HL-60 (cell line): ENCODE measurements at regions not wholly inside any gene's neighbourhood (a gene's known extent, or its start where the extent isn't known, plus 50 kb on each side); places are given as distances from the start of the nearest gene placed in this dataset.

ENCODE experiments used
- DNase-seq, 2 experiments: peaks; one replicate each; pipeline ENCODE4 v3.0.0-alpha.2; 2010 to 2020; ENCODE audit warnings: low read depth in 1 of 2, low spot score in 1 of 2
- H3K27ac ChIP-seq: fragments of 250-450 bp; sonication (Bioruptor Pico); replicated peaks from 2 replicates; pipeline ENCODE4 v1.5.1; 2020; ENCODE audit warnings: mild to moderate bottlenecking, moderate library complexity
- H3K27me3 ChIP-seq: fragments of 250-450 bp; sonication (Bioruptor Pico); 2 replicates; pipeline ENCODE4 v1.5.1; 2021; ENCODE audit warnings: mild to moderate bottlenecking, moderate library complexity; ENCODE audit not compliant: insufficient read depth, poor library complexity, severe bottlenecking
- H3K4me3 ChIP-seq: replicated peaks from 2 replicates; pipeline ENCODE4 v1.5.1; 2011; ENCODE audit warnings: mild to moderate bottlenecking, control low read depth, low read length; ENCODE audit not compliant: insufficient read depth
- GABPA ChIP-seq: IDR thresholded peaks from 2 replicates; pipeline ENCODE4 v1.6.1; 2012; ENCODE audit warnings: low read depth
- POLR2AphosphoS5 ChIP-seq: IDR thresholded peaks from 2 replicates; pipeline ENCODE4 v1.6.1; 2012; ENCODE audit warnings: low read depth
- SPI1 ChIP-seq: IDR thresholded peaks from 2 replicates; pipeline ENCODE4 v1.6.1; 2012; ENCODE audit warnings: low read depth, mild to moderate bottlenecking, borderline replicate concordance
- TF ChIP-seq, protein P1 (sequence below): IDR thresholded peaks from one replicate; pipeline ENCODE4 v1.5.1; 2011; ENCODE audit warnings: low read length, control low read depth, inconsistent platforms; ENCODE audit not compliant: insufficient read depth
- TF ChIP-seq, protein P2 (sequence below): IDR thresholded peaks from 2 replicates; pipeline ENCODE4 v1.6.1; 2012; ENCODE audit warnings: low read depth; ENCODE audit not compliant: insufficient replicate concordance

DNA sequence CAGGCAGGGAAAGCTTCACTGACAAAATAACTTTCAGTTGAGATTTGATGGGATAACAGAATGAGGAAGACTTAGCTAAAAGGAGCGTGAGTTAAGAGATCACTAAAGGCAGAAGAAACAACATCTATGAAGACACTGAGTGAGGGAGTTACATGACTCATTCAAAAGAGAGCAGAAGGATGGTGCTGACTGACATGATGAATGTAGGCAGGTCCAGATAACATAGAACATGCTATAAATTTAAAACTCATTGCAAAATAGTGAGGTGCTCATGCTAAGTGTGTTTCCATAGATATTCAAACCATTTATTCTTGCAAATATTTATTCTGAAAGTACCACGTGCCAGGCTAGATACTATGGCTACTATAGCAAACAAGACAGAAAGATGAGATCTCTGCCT lies 116.4 kb upstream of the DGKB start:
- no peak for TF ChIP-seq SPI1
- TF ChIP-seq, protein P1, sequence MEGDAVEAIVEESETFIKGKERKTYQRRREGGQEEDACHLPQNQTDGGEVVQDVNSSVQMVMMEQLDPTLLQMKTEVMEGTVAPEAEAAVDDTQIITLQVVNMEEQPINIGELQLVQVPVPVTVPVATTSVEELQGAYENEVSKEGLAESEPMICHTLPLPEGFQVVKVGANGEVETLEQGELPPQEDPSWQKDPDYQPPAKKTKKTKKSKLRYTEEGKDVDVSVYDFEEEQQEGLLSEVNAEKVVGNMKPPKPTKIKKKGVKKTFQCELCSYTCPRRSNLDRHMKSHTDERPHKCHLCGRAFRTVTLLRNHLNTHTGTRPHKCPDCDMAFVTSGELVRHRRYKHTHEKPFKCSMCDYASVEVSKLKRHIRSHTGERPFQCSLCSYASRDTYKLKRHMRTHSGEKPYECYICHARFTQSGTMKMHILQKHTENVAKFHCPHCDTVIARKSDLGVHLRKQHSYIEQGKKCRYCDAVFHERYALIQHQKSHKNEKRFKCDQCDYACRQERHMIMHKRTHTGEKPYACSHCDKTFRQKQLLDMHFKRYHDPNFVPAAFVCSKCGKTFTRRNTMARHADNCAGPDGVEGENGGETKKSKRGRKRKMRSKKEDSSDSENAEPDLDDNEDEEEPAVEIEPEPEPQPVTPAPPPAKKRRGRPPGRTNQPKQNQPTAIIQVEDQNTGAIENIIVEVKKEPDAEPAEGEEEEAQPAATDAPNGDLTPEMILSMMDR, result no peak
- TF ChIP-seq GABPA, result no peak
- no peak for TF ChIP-seq POLR2AphosphoS5
- TF ChIP-seq, protein P2, sequence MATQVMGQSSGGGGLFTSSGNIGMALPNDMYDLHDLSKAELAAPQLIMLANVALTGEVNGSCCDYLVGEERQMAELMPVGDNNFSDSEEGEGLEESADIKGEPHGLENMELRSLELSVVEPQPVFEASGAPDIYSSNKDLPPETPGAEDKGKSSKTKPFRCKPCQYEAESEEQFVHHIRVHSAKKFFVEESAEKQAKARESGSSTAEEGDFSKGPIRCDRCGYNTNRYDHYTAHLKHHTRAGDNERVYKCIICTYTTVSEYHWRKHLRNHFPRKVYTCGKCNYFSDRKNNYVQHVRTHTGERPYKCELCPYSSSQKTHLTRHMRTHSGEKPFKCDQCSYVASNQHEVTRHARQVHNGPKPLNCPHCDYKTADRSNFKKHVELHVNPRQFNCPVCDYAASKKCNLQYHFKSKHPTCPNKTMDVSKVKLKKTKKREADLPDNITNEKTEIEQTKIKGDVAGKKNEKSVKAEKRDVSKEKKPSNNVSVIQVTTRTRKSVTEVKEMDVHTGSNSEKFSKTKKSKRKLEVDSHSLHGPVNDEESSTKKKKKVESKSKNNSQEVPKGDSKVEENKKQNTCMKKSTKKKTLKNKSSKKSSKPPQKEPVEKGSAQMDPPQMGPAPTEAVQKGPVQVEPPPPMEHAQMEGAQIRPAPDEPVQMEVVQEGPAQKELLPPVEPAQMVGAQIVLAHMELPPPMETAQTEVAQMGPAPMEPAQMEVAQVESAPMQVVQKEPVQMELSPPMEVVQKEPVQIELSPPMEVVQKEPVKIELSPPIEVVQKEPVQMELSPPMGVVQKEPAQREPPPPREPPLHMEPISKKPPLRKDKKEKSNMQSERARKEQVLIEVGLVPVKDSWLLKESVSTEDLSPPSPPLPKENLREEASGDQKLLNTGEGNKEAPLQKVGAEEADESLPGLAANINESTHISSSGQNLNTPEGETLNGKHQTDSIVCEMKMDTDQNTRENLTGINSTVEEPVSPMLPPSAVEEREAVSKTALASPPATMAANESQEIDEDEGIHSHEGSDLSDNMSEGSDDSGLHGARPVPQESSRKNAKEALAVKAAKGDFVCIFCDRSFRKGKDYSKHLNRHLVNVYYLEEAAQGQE, result no peak
- H3K4me3 ChIP-seq, result no peak overlapping the region
- DNase-seq, result no peak
- no peaks in the 10 kb centered on the region for H3K27me3 ChIP-seq
- H3K27ac ChIP-seq, result no peak overlapping the region

DNA sequence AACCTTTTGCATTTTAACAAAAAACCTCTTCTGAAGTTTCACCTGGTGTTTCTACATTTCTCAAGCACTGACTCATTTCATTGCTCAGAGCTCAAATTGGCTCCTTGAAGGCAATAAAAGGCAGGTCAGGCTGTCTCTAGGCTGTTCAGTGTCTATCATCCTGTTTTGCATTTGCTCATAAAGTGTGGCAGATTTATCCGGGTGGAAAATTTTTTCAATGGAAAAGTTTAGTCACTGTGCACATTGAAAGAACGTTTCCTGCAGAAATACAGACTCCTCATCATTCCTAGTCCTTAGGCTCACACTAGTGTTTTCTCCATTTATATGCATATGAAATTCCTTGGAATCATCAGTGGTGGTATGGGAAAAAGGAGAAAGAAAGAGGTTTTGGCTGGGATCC lies 114.2 kb upstream of the DGKB start:
- Histone ChIP-seq H3K27ac (no peak overlapping the region), H3K27me3 (no peaks in the 10 kb centered on the region), H3K4me3 (no peak overlapping the region)
- TF ChIP-seq GABPA (no peak), SPI1 (no peak), POLR2AphosphoS5 (no peak)
- TF ChIP-seq, protein P1, result no peak
- TF ChIP-seq, protein P2, result no peak
- no peak for DNase-seq

DNA sequence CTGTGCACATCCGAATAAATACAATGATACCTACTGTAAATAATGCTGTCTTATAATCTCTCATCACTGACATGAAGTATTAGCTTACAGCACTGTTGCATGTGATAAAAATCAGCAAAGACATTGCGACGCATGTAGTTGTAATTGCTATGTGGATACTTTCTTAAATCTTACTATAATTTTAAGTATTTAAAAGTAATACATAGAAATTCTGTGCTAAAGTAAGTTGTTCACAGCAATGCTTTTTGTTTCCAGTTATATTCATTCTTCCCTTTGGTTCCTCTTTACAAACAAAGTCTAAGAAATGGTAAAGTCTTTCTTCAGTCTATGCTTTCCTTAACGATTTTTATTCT lies 113.7 kb upstream of the DGKB start:
- H3K27me3 ChIP-seq, result no peaks in the 10 kb centered on the region
- H3K27ac ChIP-seq, result no peak overlapping the region
- DNase-seq, result no peak
- no peak for TF ChIP-seq SPI1
- TF ChIP-seq POLR2AphosphoS5, result no peak
- TF ChIP-seq, protein P1, result no peak
- no peak for TF ChIP-seq GABPA
- TF ChIP-seq, protein P2, result no peak
- H3K4me3 ChIP-seq, result no peak overlapping the region
